ENCODE measurements at regions not wholly inside any gene's neighbourhood (a gene's known extent, or its start where the extent isn't known, plus 50 kb on each side); places are given as distances from the start of the nearest gene placed in this dataset.
"Not testable (repeated sequence)": the region's sequence is repeated elsewhere in the genome, so short reads cannot be mapped to it uniquely, and the experiment has no call there.

DNA sequence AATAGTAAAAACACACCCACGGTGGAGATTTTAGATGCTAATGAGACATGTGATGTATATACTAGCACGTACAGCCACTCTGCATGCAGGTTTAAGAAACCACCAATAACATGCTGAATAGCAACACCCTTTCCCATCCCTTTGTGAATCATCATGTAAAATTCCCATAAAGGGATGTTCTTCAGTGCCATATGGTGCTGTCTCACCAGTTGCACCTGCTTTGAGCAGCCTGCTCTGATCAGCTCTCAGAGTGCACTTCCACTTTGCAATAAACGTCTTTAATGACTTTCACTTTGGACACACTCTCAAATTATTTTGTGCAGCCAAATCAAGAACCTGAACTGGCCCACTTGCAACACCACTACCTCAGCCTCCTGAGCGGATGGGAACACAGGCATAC is 615.0 kb downstream of the ANKRD7 start:
- Mint-ChIP-seq H3K27ac (no peak overlapping the region), H3K4me1 (no peaks in the 10 kb centered on the region), H3K36me3 (no peaks in the 10 kb centered on the region), H3K9me3 (peaks cover 13% of the 10 kb centered on the region), H3K4me3 (no peak overlapping the region)
- ATAC-seq, result no peak
- DNase-seq (ENCODE audit: low spot score in 2 of 2), result no peak

DNA sequence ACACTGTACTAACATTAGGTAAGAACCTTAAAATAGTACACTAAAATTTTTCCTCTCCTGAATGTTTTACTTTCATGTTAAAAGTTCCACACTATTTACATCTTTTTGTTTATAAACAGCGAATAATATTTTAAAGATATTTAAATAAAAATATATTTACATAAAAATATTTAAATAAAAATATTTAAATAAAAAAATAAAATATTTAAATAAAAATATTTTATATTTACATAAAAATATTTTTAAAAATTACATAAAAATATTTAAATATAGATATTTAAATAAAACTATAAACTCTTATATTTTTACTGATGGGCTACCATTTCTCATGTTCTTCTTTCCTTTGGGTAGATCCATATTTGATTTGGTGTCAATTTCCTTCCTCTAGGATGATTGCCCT is 619.0 kb downstream of the ANKRD7 start:
- no peaks in the 10 kb centered on the region for H3K36me3 Mint-ChIP-seq
- DNase-seq (ENCODE audit: low spot score in 2 of 2) (no peak), ATAC-seq (no peak)
- peaks cover 13% of the 10 kb centered on the region for H3K9me3 Mint-ChIP-seq
- H3K4me3 Mint-ChIP-seq, result no peak overlapping the region
- H3K4me1 Mint-ChIP-seq, result no peaks in the 10 kb centered on the region
- H3K27ac Mint-ChIP-seq, result no peak overlapping the region

DNA sequence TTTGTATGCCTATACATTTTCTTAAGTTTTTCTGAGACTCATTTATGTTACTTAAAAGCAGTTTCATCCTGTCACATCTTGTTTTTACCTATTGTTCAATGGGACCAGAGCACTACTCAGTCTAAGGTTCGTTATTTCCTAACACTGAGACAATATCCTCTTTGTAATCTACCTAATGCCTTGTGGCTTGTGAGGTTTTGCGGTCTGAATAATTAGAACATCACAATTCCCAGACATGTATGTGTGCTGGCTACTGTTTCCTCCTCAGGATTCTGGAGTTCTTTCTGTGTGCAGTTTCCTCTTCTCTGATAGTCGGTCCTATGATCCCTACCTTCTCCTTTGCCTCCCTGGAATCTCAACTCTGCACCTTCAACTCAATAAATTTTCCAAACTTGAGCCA is 620.2 kb downstream of the ANKRD7 start:
- H3K4me3 Mint-ChIP-seq, result no peak overlapping the region
- H3K36me3 Mint-ChIP-seq, result no peaks in the 10 kb centered on the region
- H3K4me1 Mint-ChIP-seq, result no peaks in the 10 kb centered on the region
- DNase-seq (ENCODE audit: low spot score in 2 of 2), result no peak
- H3K9me3 Mint-ChIP-seq, result peaks cover 11% of the 10 kb centered on the region
- H3K27ac Mint-ChIP-seq, result no peak overlapping the region
- no peak for ATAC-seq

DNA sequence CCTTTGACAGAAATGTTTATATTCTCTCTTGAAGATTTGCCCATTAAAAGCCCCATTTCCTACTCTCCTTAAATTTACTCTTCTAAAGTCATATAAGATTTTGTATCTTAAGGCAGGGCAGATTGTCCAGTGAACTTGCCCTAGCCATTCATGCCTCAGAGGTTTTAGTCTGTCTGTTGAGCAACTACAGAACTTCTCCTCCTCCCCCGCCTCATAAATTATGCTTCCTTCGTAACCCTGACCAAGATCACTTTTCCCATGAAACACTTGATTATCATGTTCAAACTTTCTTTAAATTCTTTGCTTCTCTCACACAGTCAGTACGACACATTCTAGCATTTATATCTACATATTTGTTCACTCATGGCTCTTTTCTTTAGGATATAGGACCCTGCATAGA is 621.3 kb downstream of the ANKRD7 start:
- no peaks in the 10 kb centered on the region for H3K36me3 Mint-ChIP-seq
- DNase-seq (ENCODE audit: low spot score in 2 of 2) (no peak), ATAC-seq (no peak)
- H3K4me1 Mint-ChIP-seq, result no peaks in the 10 kb centered on the region
- no peak overlapping the region for H3K27ac Mint-ChIP-seq
- no peak overlapping the region for H3K4me3 Mint-ChIP-seq
- peaks cover 7% of the 10 kb centered on the region for H3K9me3 Mint-ChIP-seq

DNA sequence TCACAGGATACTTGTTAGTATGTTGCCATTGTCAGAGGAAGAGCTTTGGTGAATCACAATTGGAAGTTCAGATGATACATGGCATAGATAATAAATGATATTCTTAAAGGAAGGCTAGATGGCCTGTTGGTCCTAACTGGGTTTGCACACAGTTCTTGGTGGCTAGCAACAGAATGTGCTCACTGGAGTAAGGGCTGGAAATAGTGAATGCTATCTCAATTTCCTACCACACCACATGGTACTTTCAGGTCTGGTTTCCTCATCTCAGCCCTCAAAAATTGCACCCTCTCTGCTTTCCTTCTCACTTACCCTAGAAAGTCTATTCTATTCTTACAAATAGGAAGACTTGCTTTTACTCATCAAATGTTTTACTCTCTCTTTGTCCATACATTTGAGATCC is 622.5 kb downstream of the ANKRD7 start:
- Mint-ChIP-seq H3K9me3 (peaks cover 11% of the 10 kb centered on the region), H3K36me3 (no peaks in the 10 kb centered on the region), H3K27ac (no peak overlapping the region), H3K4me3 (no peak overlapping the region), H3K4me1 (no peaks in the 10 kb centered on the region)
- DNase-seq (ENCODE audit: low spot score in 2 of 2) (no peak), ATAC-seq (no peak)

DNA sequence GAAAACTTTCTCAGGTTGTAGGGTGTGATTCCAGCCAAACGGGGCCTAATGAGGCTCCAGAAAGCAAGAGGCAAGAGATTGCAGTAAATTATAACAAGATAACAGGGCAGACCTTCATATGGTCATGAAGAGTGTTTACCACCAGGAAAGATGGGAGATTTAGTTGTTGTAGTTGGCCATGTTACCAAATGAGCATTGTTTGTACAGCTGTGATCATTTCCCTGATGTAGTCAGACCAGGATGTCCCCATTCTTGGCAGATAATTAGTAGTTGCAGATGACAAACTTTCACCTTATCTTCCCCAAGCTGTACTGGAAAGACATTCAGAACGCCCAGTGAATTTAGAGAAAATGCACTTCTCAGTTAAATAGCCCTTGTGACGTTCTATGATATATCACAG is 630.8 kb downstream of the ANKRD7 start:
- Mint-ChIP-seq H3K27ac (no peak overlapping the region), H3K4me3 (no peak overlapping the region), H3K9me3 (peaks cover 8% of the 10 kb centered on the region)

DNA sequence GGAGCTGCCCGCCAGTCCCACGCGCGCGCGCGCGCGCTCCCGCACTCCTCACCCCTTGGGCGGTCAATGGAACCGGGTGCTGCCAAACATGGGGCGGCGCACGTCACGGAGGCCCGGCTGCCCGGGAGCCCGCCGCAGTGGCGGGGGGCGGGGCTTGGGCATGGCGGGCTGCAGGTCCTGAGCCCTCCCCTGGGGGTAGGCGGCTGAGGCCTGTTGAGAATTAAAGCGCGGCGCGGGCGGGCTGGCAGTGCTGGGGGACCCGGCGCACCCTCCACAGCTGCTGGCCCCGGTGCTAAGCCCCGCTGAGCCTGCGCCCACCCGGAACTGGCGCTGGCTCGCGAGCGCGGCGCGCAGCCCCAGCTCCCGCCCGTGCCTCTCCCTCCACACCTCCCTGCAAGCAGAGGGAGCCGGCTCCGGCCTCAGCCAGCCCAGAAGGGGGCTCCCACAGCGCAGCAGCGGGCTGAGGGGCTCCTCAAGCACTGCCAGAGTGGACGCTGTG is 634.2 kb downstream of the ANKRD7 start:
- Mint-ChIP-seq H3K4me3 (no peak overlapping the region), H3K27ac (no peak overlapping the region), H3K4me1 (no peaks in the 10 kb centered on the region), H3K9me3 (peaks cover 7% of the 10 kb centered on the region), H3K36me3 (no peaks in the 10 kb centered on the region)
- ATAC-seq (no peak), DNase-seq (ENCODE audit: low spot score in 2 of 2) (no peak)

More for the DNA sequence above, 630.8 kb downstream of the ANKRD7 start:
- DNase-seq (ENCODE audit: low spot score in 2 of 2) (no peak), ATAC-seq (no peak)
- H3K36me3 Mint-ChIP-seq, result no peaks in the 10 kb centered on the region
- H3K4me1 Mint-ChIP-seq, result no peaks in the 10 kb centered on the region

DNA sequence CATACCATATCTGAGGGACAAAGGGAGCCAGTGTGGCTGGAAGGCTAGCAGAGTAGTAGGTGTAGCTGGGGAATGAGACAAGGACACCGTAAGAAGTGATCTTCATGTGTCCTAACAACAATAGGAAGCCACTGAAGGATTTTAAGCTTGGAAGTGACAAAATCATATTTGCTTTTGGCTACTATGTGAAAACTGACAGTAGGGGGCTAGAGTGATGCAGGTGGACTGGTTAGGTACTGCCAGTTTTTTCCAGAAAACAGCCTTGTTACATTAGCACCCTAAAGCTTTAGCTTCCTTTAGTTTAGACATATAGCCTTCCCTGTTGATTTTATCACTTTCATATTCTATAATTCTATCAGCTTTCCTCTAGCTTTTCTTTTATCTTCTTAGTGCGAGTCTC is 637.1 kb downstream of the ANKRD7 start:
- DNase-seq (ENCODE audit: low spot score in 2 of 2) (no peak), ATAC-seq (no peak)
- Mint-ChIP-seq H3K4me3 (no peak overlapping the region), H3K36me3 (no peaks in the 10 kb centered on the region), H3K9me3 (peaks cover 9% of the 10 kb centered on the region), H3K4me1 (no peaks in the 10 kb centered on the region), H3K27ac (no peak overlapping the region)

DNA sequence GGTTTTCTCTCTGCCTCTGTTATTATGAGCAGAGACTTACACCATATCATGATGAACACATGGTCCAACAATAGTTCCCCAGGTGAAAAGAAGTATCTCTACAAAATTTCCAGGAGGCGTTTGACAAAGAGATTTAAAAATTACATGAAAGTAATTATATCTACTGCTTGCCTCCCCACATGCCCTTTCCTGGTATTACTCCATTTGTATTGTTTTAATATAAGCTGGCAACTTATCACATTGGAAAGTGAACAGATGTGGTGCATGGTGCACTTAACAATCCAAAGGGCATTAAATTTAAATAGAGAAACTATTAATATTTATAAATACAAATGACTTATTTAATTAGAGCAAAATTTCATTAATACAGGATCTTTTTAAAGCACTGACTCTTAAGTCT is 638.2 kb downstream of the ANKRD7 start:
- Mint-ChIP-seq H3K27ac (no peak overlapping the region), H3K36me3 (no peaks in the 10 kb centered on the region)
- no peak for ATAC-seq

DNA sequence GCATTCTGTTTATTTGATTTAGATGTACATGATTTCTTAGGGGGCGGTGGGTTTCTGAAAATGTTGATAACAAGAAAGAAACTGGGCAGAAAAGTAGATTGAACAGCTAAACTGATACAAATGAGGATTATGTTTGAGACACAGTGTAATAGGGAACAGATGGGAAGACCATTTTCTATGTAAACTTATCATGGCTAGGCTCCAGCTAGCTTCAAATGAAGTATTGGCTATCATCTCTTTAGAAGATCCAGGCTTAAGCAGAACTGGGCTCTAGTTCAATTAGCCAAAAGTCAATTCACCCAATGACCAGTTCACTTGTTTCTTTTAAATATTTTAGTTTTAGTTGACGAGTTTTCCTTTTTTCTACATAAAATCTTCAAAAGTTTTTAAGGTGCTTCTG is 639.5 kb downstream of the ANKRD7 start:
- ATAC-seq (no peak), DNase-seq (ENCODE audit: low spot score in 2 of 2) (no peak)
- no peaks in the 10 kb centered on the region for H3K4me1 Mint-ChIP-seq
- H3K27ac Mint-ChIP-seq, result no peak overlapping the region
- peaks cover 10% of the 10 kb centered on the region for H3K9me3 Mint-ChIP-seq
- H3K4me3 Mint-ChIP-seq, result no peak overlapping the region
- no peaks in the 10 kb centered on the region for H3K36me3 Mint-ChIP-seq

More for the DNA sequence above, 638.2 kb downstream of the ANKRD7 start:
- DNase-seq (ENCODE audit: low spot score in 2 of 2), result no peak
- H3K9me3 Mint-ChIP-seq, result peaks cover 7% of the 10 kb centered on the region
- no peaks in the 10 kb centered on the region for H3K4me1 Mint-ChIP-seq
- H3K4me3 Mint-ChIP-seq, result no peak overlapping the region

DNA sequence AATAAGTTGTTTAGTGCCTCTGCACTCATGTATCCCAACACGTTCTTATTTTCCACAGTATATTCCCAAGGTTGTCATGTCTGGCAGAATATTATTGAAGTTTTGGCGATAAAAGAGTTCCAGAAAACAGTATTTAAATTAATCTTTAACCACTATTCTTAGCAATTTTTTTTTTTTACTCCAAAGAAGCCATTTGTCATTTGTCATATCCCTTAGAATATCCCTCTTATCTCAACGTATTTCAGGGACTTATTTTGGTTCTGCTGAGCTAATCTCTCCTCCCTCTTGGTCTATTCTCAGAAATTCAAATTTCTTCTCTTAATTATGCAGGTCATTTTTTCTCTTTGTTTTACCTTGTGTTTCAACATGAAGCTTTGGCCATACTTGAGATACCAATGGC is 643.4 kb downstream of the ANKRD7 start:
- Mint-ChIP-seq H3K4me3 (no peak overlapping the region), H3K9me3 (peaks cover 10% of the 10 kb centered on the region), H3K36me3 (no peaks in the 10 kb centered on the region), H3K4me1 (no peaks in the 10 kb centered on the region), H3K27ac (no peak overlapping the region)
- DNase-seq (ENCODE audit: low spot score in 2 of 2) (no peak), ATAC-seq (no peak)

DNA sequence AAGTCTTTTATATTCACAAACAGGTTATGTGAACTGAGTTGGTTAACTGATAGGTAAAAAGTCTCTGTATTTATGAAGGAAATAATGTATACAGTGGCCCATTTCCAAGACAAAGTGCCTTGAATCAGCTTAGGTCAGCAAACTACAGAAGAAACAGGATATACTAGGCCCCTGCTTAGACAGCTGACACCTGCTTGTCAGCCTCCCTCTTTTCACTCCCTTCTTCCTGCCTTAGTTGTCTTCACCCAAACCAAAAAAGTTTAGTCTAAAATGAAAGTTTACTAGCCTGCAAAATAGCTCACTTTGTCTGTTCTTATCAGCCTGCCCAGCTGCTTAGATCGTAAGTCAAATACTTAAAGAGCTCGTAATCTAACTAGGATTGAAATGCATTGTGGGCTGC is 644.6 kb downstream of the ANKRD7 start:
- ATAC-seq; H3K4me1 Mint-ChIP-seq; H3K4me3 Mint-ChIP-seq; H3K9me3 Mint-ChIP-seq; DNase-seq (ENCODE audit: low spot score in 2 of 2); H3K36me3 Mint-ChIP-seq; H3K27ac Mint-ChIP-seq: not testable (repeated sequence)

DNA sequence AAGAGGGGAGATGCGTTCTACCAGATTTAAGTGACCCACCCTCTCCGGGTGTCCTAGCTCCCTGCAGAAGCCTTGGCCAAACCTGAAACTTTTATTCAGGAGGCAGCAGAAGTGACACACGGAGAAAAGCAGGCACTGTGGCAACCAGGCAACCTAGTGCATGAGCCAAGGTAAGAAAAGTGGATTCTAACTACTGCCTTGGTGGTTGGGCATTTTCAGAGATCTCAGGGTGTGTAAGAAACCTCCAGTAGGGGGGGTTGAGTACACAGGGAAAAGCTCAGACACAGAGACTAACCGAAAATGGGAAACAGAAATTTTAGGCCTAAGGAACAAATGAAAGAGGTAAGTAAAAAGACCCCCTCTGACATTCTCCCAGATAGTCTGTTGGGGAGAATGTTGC is 645.7 kb downstream of the ANKRD7 start:
- peaks cover 5% of the 10 kb centered on the region for H3K9me3 Mint-ChIP-seq
- ATAC-seq, result no peak
- no peaks in the 10 kb centered on the region for H3K36me3 Mint-ChIP-seq

DNA sequence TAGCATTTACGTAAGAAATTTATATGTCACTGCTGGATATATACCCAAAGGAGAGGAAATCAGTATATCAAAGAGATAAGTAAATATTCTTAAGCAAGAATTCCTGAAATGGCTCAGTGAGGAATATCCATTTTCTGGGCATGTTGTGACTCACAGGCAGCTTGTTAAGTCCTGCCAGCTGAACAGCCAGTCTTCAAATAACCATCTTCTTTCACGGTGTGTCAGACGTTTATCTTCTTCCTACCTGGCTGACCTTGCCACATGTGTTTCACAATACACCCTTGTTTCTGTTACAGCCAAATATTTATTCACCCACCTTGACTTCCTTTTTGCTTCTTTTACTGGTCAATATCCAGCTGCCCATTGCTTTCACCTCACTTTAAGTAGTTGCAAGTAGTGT is 648.1 kb downstream of the ANKRD7 start:
- Mint-ChIP-seq H3K27ac (no peak overlapping the region), H3K4me1 (no peaks in the 10 kb centered on the region), H3K4me3 (no peak overlapping the region), H3K9me3 (peaks cover 5% of the 10 kb centered on the region), H3K36me3 (no peaks in the 10 kb centered on the region)
- no peak for DNase-seq (ENCODE audit: low spot score in 2 of 2)
- no peak for ATAC-seq

More for the DNA sequence above, 645.7 kb downstream of the ANKRD7 start:
- H3K27ac Mint-ChIP-seq, result no peak overlapping the region
- no peak overlapping the region for H3K4me3 Mint-ChIP-seq
- H3K4me1 Mint-ChIP-seq, result no peaks in the 10 kb centered on the region
- no peak for DNase-seq (ENCODE audit: low spot score in 2 of 2)

DNA sequence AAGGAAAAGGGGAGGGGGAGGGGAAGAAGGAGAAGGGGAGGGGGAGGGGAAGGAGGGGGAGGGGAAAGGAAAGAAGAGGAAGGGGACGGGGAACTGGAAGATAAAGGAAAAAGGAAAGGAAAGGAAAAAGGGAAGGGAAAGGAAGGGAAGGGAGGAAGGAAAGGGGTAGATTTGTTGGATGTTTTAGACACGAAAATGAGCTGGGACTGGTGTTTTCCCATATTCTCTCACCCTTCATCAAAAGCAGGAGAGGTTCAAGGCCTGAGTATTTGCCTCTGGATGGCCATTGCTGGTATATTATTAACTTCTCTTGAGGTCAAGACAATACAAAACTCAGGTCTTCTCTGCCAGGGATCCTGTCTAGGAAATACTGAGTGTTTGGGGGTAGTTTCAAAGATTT is 652.7 kb downstream of the ANKRD7 start:
- Mint-ChIP-seq H3K27ac (no peak overlapping the region), H3K36me3 (no peaks in the 10 kb centered on the region), H3K4me1 (no peaks in the 10 kb centered on the region), H3K9me3 (peaks cover 5% of the 10 kb centered on the region), H3K4me3 (no peak overlapping the region)
- ATAC-seq (no peak), DNase-seq (ENCODE audit: low spot score in 2 of 2) (no peak)

DNA sequence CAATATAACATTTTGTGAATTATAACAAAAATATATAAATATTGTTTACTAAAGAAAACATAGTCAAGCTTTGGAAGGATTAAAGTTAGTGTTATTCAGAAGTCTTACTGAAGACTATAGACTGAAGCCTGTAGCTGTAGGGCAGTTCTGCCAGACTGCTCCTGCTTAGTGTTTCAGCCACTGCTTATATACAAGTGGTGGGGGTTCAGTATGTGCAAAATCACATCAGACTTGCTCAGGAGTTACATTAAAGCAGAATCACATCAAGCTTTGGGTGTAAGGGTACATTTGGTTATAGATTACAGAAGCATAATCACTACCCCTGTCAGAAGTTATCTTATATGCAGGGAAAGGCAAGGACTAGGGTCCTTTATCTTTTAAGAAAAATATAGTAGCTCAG is 653.8 kb downstream of the ANKRD7 start:
- Mint-ChIP-seq H3K9me3 (peaks cover 5% of the 10 kb centered on the region), H3K27ac (no peak overlapping the region), H3K4me3 (no peak overlapping the region), H3K36me3 (no peaks in the 10 kb centered on the region), H3K4me1 (no peaks in the 10 kb centered on the region)
- DNase-seq (ENCODE audit: low spot score in 2 of 2) (no peak), ATAC-seq (no peak)

DNA sequence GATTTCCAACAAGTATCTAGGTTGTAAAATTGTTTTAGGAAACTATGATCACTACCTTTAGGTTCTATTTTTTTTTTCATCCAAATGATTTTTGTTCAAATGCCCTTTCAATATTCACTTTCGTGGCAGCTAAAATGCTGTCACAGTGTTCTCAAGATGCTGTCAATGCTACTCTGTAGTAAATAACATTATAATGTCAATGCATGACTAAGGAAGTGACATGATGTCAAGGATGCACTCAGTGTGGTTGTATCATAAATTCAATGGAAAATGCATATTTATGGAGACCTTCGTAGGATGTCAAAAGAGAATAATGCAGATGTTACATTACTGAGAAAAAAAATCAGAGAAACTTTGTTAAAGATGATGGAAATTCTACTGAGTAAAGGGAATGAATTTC is 673.8 kb downstream of the ANKRD7 start:
- H3K9me3 Mint-ChIP-seq, result peaks cover 8% of the 10 kb centered on the region
- no peaks in the 10 kb centered on the region for H3K36me3 Mint-ChIP-seq
- no peak for ATAC-seq
- no peak overlapping the region for H3K27ac Mint-ChIP-seq
- no peaks in the 10 kb centered on the region for H3K4me1 Mint-ChIP-seq
- no peak for DNase-seq (ENCODE audit: low spot score in 2 of 2)
- H3K4me3 Mint-ChIP-seq, result no peak overlapping the region
